ENCODE measurements at regions not wholly inside any gene's neighbourhood (a gene's known extent, or its start where the extent isn't known, plus 50 kb on each side); places are given as distances from the start of the nearest gene placed in this dataset.

GRCh38 chr3:66747261-66747660, 246.4 kb upstream of the LRIG1 start:
- no peak for TF ChIP-seq POLR2A (IDR thresholded peaks at IDR 0.05; ENCODE audit: borderline replicate concordance, extremely low read depth, insufficient read depth, insufficient read length)
- TF ChIP-seq CTCF (IDR thresholded peaks at IDR 0.05 in 2 of 3, conservative IDR thresholded peaks at IDR 0.05 in 1 of 3; ENCODE audit: borderline replicate concordance in 1 of 3, insufficient read depth in 1 of 3, low read depth in 2 of 3, low read length in 2 of 3): no peak
- no peak for TF ChIP-seq EZH2 (IDR thresholded peaks at IDR 0.05)
- no peak for TF ChIP-seq SP1 (IDR thresholded peaks at IDR 0.05; ENCODE audit: low read depth)

Measured in HCT116 (cell line).